H9 (cell line): ENCODE measurements at regions not wholly inside any gene's neighbourhood (a gene's known extent, or its start where the extent isn't known, plus 50 kb on each side); places are given as distances from the start of the nearest gene placed in this dataset.
"Not testable (repeated sequence)": the region's sequence is repeated elsewhere in the genome, so short reads cannot be mapped to it uniquely, and the experiment has no call there.

Experiments
- DNase-seq: peaks from one replicate; pipeline ENCODE4 v3.0.0-alpha.2; 2017
- H2AFZ ChIP-seq: one replicate; pipeline ENCODE4 v1.6.1; 2013; ENCODE audit warnings: mild to moderate bottlenecking, low read length, control low read depth, moderate library complexity
- H2AK5ac ChIP-seq: 2 replicates; pipeline ENCODE4 v1.6.1; 2013; ENCODE audit warnings: low read length, control low read depth, mixed read lengths; ENCODE audit not compliant: insufficient read length
- H2BK120ac ChIP-seq: one replicate; pipeline ENCODE4 v1.6.1; 2013; ENCODE audit warnings: low read depth, mild to moderate bottlenecking, low read length, control low read depth, inconsistent platforms; ENCODE audit not compliant: poor library complexity, severe bottlenecking
- H2BK12ac ChIP-seq: 2 replicates; pipeline ENCODE4 v1.6.1; 2013; ENCODE audit warnings: low read length, control low read depth, mixed read lengths, low read depth; ENCODE audit not compliant: insufficient read length
- H2BK15ac ChIP-seq: 2 replicates; pipeline ENCODE4 v1.6.1; 2013; ENCODE audit warnings: low read depth, low read length, control low read depth
- H2BK20ac ChIP-seq: one replicate; pipeline ENCODE4 v1.6.1; 2013; ENCODE audit warnings: low read depth, mild to moderate bottlenecking, low read length, control low read depth, inconsistent platforms; ENCODE audit not compliant: poor library complexity, severe bottlenecking
- H2BK5ac ChIP-seq: 2 replicates; pipeline ENCODE4 v1.6.1; 2013; ENCODE audit warnings: low read length, control low read depth, mixed read lengths; ENCODE audit not compliant: insufficient read length
- H3K14ac ChIP-seq: 2 replicates; pipeline ENCODE4 v1.6.1; 2013; ENCODE audit warnings: low read length, control low read depth; ENCODE audit not compliant: insufficient read depth
- H3K18ac ChIP-seq: 2 replicates; pipeline ENCODE4 v1.6.1; 2013; ENCODE audit warnings: low read depth, mild to moderate bottlenecking, mixed read lengths, low read length, control low read depth; ENCODE audit not compliant: insufficient read length
- H3K23ac ChIP-seq: 2 replicates; pipeline ENCODE4 v1.6.1; 2013; ENCODE audit warnings: low read length, control low read depth, mixed read lengths, low read depth; ENCODE audit not compliant: insufficient read length
- H3K23me2 ChIP-seq: 2 replicates; pipeline ENCODE4 v1.6.1; 2013; ENCODE audit warnings: low read depth, mild to moderate bottlenecking, mixed read lengths, low read length, control low read depth; ENCODE audit not compliant: insufficient read length, poor library complexity, severe bottlenecking
- H3K27ac ChIP-seq: 2 replicates; pipeline ENCODE4 v1.5.1; 2013; ENCODE audit warnings: low read length, control low read depth, mixed read lengths, low read depth; ENCODE audit not compliant: insufficient read length
- H3K27me3 ChIP-seq: 2 replicates; pipeline ENCODE4 v1.6.1; 2013; ENCODE audit warnings: low read length, control low read depth, inconsistent platforms; ENCODE audit not compliant: insufficient read depth
- H3K4ac ChIP-seq: 2 replicates; pipeline ENCODE4 v1.6.1; 2013; ENCODE audit warnings: low read depth, mild to moderate bottlenecking, control low read depth, inconsistent platforms, low read length, moderate library complexity
- H3K4me1 ChIP-seq: 2 replicates; pipeline ENCODE4 v1.6.1; 2013; ENCODE audit warnings: low read length, control low read depth, inconsistent platforms; ENCODE audit not compliant: insufficient read depth
- H3K4me2 ChIP-seq: 2 replicates; pipeline ENCODE4 v1.6.1; 2013; ENCODE audit warnings: low read length, control low read depth, mixed read lengths; ENCODE audit not compliant: insufficient read length, insufficient read depth
- H3K56ac ChIP-seq: 2 replicates; pipeline ENCODE4 v1.6.1; 2013; ENCODE audit warnings: low read depth, mild to moderate bottlenecking, mixed read lengths, low read length, control low read depth; ENCODE audit not compliant: insufficient read length
- H3K79me1 ChIP-seq: 2 replicates; pipeline ENCODE4 v1.6.1; 2013; ENCODE audit warnings: low read depth, mild to moderate bottlenecking, moderate library complexity, low read length, control low read depth, inconsistent platforms; ENCODE audit not compliant: insufficient read depth, poor library complexity, severe bottlenecking
- H3K79me2 ChIP-seq: 2 replicates; pipeline ENCODE4 v1.6.1; 2013; ENCODE audit warnings: low read length, control low read depth, inconsistent platforms; ENCODE audit not compliant: insufficient read depth
- H3K9ac ChIP-seq: 2 replicates; pipeline ENCODE4 v1.6.1; 2013; ENCODE audit warnings: low read length, control low read depth, mixed read lengths; ENCODE audit not compliant: insufficient read length; ENCODE audit errors: extremely low read depth
- H3K9me3 ChIP-seq: one replicate; pipeline ENCODE4 v1.6.1; 2013; ENCODE audit warnings: low read depth, low read length, inconsistent platforms; ENCODE audit not compliant: control insufficient read depth
- H3T11ph ChIP-seq: one replicate; pipeline ENCODE4 v1.6.1; 2013; ENCODE audit warnings: mild to moderate bottlenecking, low read length, control low read depth, inconsistent platforms
- H4K20me1 ChIP-seq: one replicate; pipeline ENCODE4 v1.6.1; 2013; ENCODE audit not compliant: control insufficient read depth, insufficient read length, insufficient read depth
- H4K5ac ChIP-seq: 2 replicates; pipeline ENCODE4 v1.6.1; 2013; ENCODE audit warnings: low read depth, mild to moderate bottlenecking, mixed read lengths, low read length, control low read depth; ENCODE audit not compliant: insufficient read length
- H4K8ac ChIP-seq: replicated peaks from 2 replicates; pipeline ENCODE4 v1.6.1; 2013; ENCODE audit warnings: low read length, control low read depth, mixed read lengths, low read depth; ENCODE audit not compliant: insufficient read length
- H4K91ac ChIP-seq: 2 replicates; pipeline ENCODE4 v1.6.1; 2013; ENCODE audit warnings: low read depth, mild to moderate bottlenecking, moderate library complexity, mixed read lengths, low read length, control low read depth; ENCODE audit not compliant: insufficient read length
- H3K27ac Mint-ChIP-seq, 3 experiments: 2 replicates in 2 of 3; 3 replicates in 1 of 3; pipeline ENCODE4 v1.8.0; 2020 to 2021; ENCODE audit warnings: mixed read lengths in 3 of 3, mild to moderate bottlenecking in 1 of 3, moderate library complexity in 1 of 3
- H3K27me3 Mint-ChIP-seq: 2 replicates; pipeline ENCODE4 v1.8.0; 2021; ENCODE audit warnings: low read depth, mild to moderate bottlenecking, moderate library complexity, mixed read lengths
- H3K36me3 Mint-ChIP-seq, 3 experiments: 2 replicates in 2 of 3; 3 replicates in 1 of 3; pipeline ENCODE4 v1.8.0; 2020 to 2021; ENCODE audit warnings: low read depth in 3 of 3, mixed read lengths in 3 of 3; ENCODE audit not compliant: insufficient read depth in 1 of 3
- H3K4me1 Mint-ChIP-seq, 2 experiments: 2 replicates each; pipeline ENCODE4 v1.8.0; 2020; ENCODE audit warnings: mixed read lengths in 2 of 2
- H3K4me3 Mint-ChIP-seq, 2 experiments: 2 replicates in 1 of 2; 3 replicates in 1 of 2; pipeline ENCODE4 v1.8.0; 2020 to 2021; ENCODE audit warnings: mild to moderate bottlenecking in 2 of 2, mixed read lengths in 2 of 2, moderate library complexity in 1 of 2
- H3K9me3 Mint-ChIP-seq, 2 experiments: 2 replicates in 1 of 2; 3 replicates in 1 of 2; pipeline ENCODE4 v1.8.0; 2020; ENCODE audit warnings: mild to moderate bottlenecking in 2 of 2, mixed read lengths in 2 of 2, moderate library complexity in 1 of 2
- CTCF ChIP-seq: fragments of 200-600 bp; sonication (generic); conservative IDR thresholded peaks from 3 replicates; pipeline ENCODE4 v1.8.0; 2021; ENCODE audit warnings: antibody characterized with exemption, mild to moderate bottlenecking
- WGBS: extraction: QIAGEN DNeasy Blood & Tissue Kit; methylation state at CpG from one replicate; pipeline ENCODE4 v1.1.7; 2013; ENCODE audit warnings: missing lambda C conversion rate, low lambda C conversion rate, mixed read lengths; ENCODE audit not compliant: insufficient read length; ENCODE audit errors: extremely low coverage; 5-methylcytosine and 5-hydroxymethylcytosine counted together

GRCh38 chrX:40366661-40367060 lies 214.1 kb upstream of the ATP6AP2 start:
- peak; percentile 61 for DNase-seq
- H3K27me3 Mint-ChIP-seq, result no peaks in the 10 kb centered on the region; the same call in 1 of the 2 replicates
- peaks cover 8 to 18% of the 10 kb centered on the region in 2 experiments for H3K4me1 Mint-ChIP-seq

GRCh38 chrX:40362291-40362690 lies 218.5 kb upstream of the ATP6AP2 start:
- not testable (repeated sequence) for H3T11ph ChIP-seq, H2AFZ ChIP-seq, H3K14ac ChIP-seq, H4K8ac ChIP-seq, H3K79me2 ChIP-seq, H3K27ac Mint-ChIP-seq, H3K4ac ChIP-seq, DNase-seq, H3K56ac ChIP-seq, H2AK5ac ChIP-seq, H2BK5ac ChIP-seq, H3K27me3 Mint-ChIP-seq, H3K23me2 ChIP-seq, H3K27ac ChIP-seq, H4K91ac ChIP-seq, H3K18ac ChIP-seq, H3K4me3 Mint-ChIP-seq, H3K79me1 ChIP-seq, H4K5ac ChIP-seq, H3K4me1 ChIP-seq, H4K20me1 ChIP-seq, H3K9ac ChIP-seq, H3K23ac ChIP-seq, H2BK15ac ChIP-seq, H3K4me2 ChIP-seq, H2BK120ac ChIP-seq, H3K27me3 ChIP-seq, H2BK12ac ChIP-seq, H2BK20ac ChIP-seq, H3K9me3 ChIP-seq
- Mint-ChIP-seq H3K9me3 (peaks cover 73 to 84% of the 10 kb centered on the region in 2 experiments), H3K4me1 (peaks cover 9 to 17% of the 10 kb centered on the region in 2 experiments), H3K36me3 (peaks cover 3 to 12% (median 9%) of the 10 kb centered on the region in 3 experiments; a peak in 3 of 7 replicates)
- no CpG with 5 or more reads among the region's 14 CpGs for WGBS

More at GRCh38 chrX:40366661-40367060, 214.1 kb upstream of the ATP6AP2 start:
- Histone ChIP-seq H4K91ac (no peak overlapping the region), H3K79me1 (no peaks in the 10 kb centered on the region), H3K56ac (no peak overlapping the region), H3K4ac (no peak overlapping the region), H2BK120ac (no peak overlapping the region), H4K8ac (no peak overlapping the region), H2BK15ac (no peak overlapping the region), H3T11ph (no peak overlapping the region), H3K9me3 (no peaks in the 10 kb centered on the region), H3K14ac (no peak overlapping the region), H3K4me1 (no peaks in the 10 kb centered on the region; the same call in 1 of the 2 replicates), H3K9ac (no peak overlapping the region), H2BK5ac (no peak overlapping the region), H2BK20ac (no peak overlapping the region), H3K27me3 (no peaks in the 10 kb centered on the region), H2BK12ac (no peak overlapping the region), H3K23me2 (no peaks in the 10 kb centered on the region), H3K18ac (no peak overlapping the region), H2AK5ac (no peak overlapping the region), H4K20me1 (no peaks in the 10 kb centered on the region), H3K23ac (no peak overlapping the region), H3K27ac (no peak overlapping the region), H4K5ac (no peak overlapping the region), H2AFZ (no peak overlapping the region), H3K79me2 (no peaks in the 10 kb centered on the region), H3K4me2 (no peak overlapping the region)
- peaks cover 65 to 79% of the 10 kb centered on the region in 2 experiments for H3K9me3 Mint-ChIP-seq
- H3K27ac Mint-ChIP-seq, result no peak overlapping the region
- TF ChIP-seq CTCF, result peak; percentile 30; the same call in 1 of the 3 replicates
- WGBS, result no CpG with 5 or more reads among the region's 3 CpGs
- H3K36me3 Mint-ChIP-seq, result peaks cover 5 to 12% (median 9%) of the 10 kb centered on the region in 3 experiments; a peak in 3 of 7 replicates
- H3K4me3 Mint-ChIP-seq, result no peak overlapping the region
